Adipocyte (in vitro differentiated cells): ENCODE measurements at regions not wholly inside any gene's neighbourhood (a gene's known extent, or its start where the extent isn't known, plus 50 kb on each side); places are given as distances from the start of the nearest gene placed in this dataset.

ENCODE experiments used
- DNase-seq: peaks from one replicate; pipeline ENCODE4 v3.0.0-alpha.2; 2015; ENCODE audit warnings: low read depth
- H3K27me3 ChIP-seq: replicated peaks from 2 replicates; pipeline ENCODE4 v1.7.0; 2013; ENCODE audit warnings: mild to moderate bottlenecking, low read length, moderate library complexity; ENCODE audit not compliant: control insufficient read depth, insufficient read depth
- H3K36me3 ChIP-seq: 2 replicates; pipeline ENCODE4 v1.7.0; 2013; ENCODE audit warnings: low read length, mild to moderate bottlenecking, moderate library complexity; ENCODE audit not compliant: control insufficient read depth, insufficient read depth, severe bottlenecking
- H3K4me1 ChIP-seq: 2 replicates; pipeline ENCODE4 v1.7.0; 2013; ENCODE audit warnings: mild to moderate bottlenecking, low read length, moderate library complexity; ENCODE audit not compliant: control insufficient read depth, insufficient read depth
- H3K4me3 ChIP-seq: 2 replicates; pipeline ENCODE4 v1.7.0; 2013; ENCODE audit warnings: mild to moderate bottlenecking, low read length, moderate library complexity
- H3K9ac ChIP-seq: 2 replicates; pipeline ENCODE4 v1.7.0; 2013; ENCODE audit warnings: mild to moderate bottlenecking, low read length, moderate library complexity
- H3K9me3 ChIP-seq: 2 replicates; pipeline ENCODE4 v1.7.0; 2013; ENCODE audit warnings: mild to moderate bottlenecking, low read length, moderate library complexity; ENCODE audit not compliant: control insufficient read depth

GRCh38 chr20:56949318-56949717 is 317.1 kb downstream of the BMP7 start:
- Histone ChIP-seq H3K4me1 (peaks cover 3% of the 10 kb centered on the region), H3K27me3 (peaks cover 49% of the 10 kb centered on the region), H3K9ac (no peak overlapping the region), H3K4me3 (no peak overlapping the region), H3K9me3 (no peaks in the 10 kb centered on the region), H3K36me3 (no peaks in the 10 kb centered on the region)
- no peak for DNase-seq

- Histone ChIP-seq H3K27me3 (peaks cover 65% of the 10 kb centered on the region), H3K4me1 (peaks cover 3% of the 10 kb centered on the region), H3K4me3 (peak overlapping the region; percentile 32), H3K9ac (no peak overlapping the region), H3K36me3 (no peaks in the 10 kb centered on the region), H3K9me3 (no peaks in the 10 kb centered on the region)
- DNase-seq, result no peak
These were observed 314.0 kb downstream of the BMP7 start for GRCh38 chr20:56952258-56953047.

- Histone ChIP-seq H3K9me3 (no peaks in the 10 kb centered on the region), H3K36me3 (no peaks in the 10 kb centered on the region), H3K4me3 (no peak overlapping the region), H3K9ac (no peak overlapping the region), H3K27me3 (peaks cover 67% of the 10 kb centered on the region), H3K4me1 (peaks cover 3% of the 10 kb centered on the region)
- no peak for DNase-seq
These were observed 313.3 kb downstream of the BMP7 start for GRCh38 chr20:56953048-56953586.

GRCh38 chr20:56954797-56955196 is 311.6 kb downstream of the BMP7 start:
- peaks cover 77% of the 10 kb centered on the region for H3K27me3 ChIP-seq

GRCh38 chr20:56955680-56956079 is 310.8 kb downstream of the BMP7 start:
- no peak overlapping the region for H3K9ac ChIP-seq
- no peaks in the 10 kb centered on the region for H3K36me3 ChIP-seq
- H3K27me3 ChIP-seq, result peaks cover 73% of the 10 kb centered on the region
- H3K4me3 ChIP-seq, result no peak overlapping the region
- H3K9me3 ChIP-seq, result no peaks in the 10 kb centered on the region
- H3K4me1 ChIP-seq, result peaks cover 3% of the 10 kb centered on the region
- DNase-seq, result no peak

More at GRCh38 chr20:56954797-56955196, 311.6 kb downstream of the BMP7 start:
- Histone ChIP-seq H3K9ac (no peak overlapping the region), H3K36me3 (no peaks in the 10 kb centered on the region), H3K4me3 (no peak overlapping the region), H3K4me1 (peaks cover 3% of the 10 kb centered on the region), H3K9me3 (no peaks in the 10 kb centered on the region)
- no peak for DNase-seq

- H3K4me1 ChIP-seq, result peaks cover 3% of the 10 kb centered on the region
- H3K4me3 ChIP-seq, result no peak overlapping the region
- H3K36me3 ChIP-seq, result no peaks in the 10 kb centered on the region
- peaks cover 71% of the 10 kb centered on the region for H3K27me3 ChIP-seq
- H3K9me3 ChIP-seq, result no peaks in the 10 kb centered on the region
- no peak overlapping the region for H3K9ac ChIP-seq
- no peak for DNase-seq
These were observed 309.9 kb downstream of the BMP7 start for GRCh38 chr20:56956534-56956933.

GRCh38 chr20:56957737-56958553 is 308.5 kb downstream of the BMP7 start:
- DNase-seq, result peak; percentile 11
- peaks cover 59% of the 10 kb centered on the region for H3K27me3 ChIP-seq

GRCh38 chr20:56964901-56965300 is 301.5 kb downstream of the BMP7 start:
- H3K4me1 ChIP-seq, result no peaks in the 10 kb centered on the region
- no peak overlapping the region for H3K4me3 ChIP-seq
- H3K9ac ChIP-seq, result no peak overlapping the region
- peaks cover 22% of the 10 kb centered on the region for H3K9me3 ChIP-seq
- peaks cover 24% of the 10 kb centered on the region for H3K27me3 ChIP-seq
- no peak for DNase-seq
- no peaks in the 10 kb centered on the region for H3K36me3 ChIP-seq

More at GRCh38 chr20:56957737-56958553, 308.5 kb downstream of the BMP7 start:
- H3K9ac ChIP-seq, result no peak overlapping the region
- no peak overlapping the region for H3K4me3 ChIP-seq
- H3K4me1 ChIP-seq, result no peaks in the 10 kb centered on the region
- H3K9me3 ChIP-seq, result peaks cover 4% of the 10 kb centered on the region
- no peaks in the 10 kb centered on the region for H3K36me3 ChIP-seq

GRCh38 chr20:56967916-56968315 is 298.5 kb downstream of the BMP7 start:
- H3K36me3 ChIP-seq, result no peaks in the 10 kb centered on the region
- DNase-seq, result no peak
- H3K9ac ChIP-seq, result no peak overlapping the region
- H3K9me3 ChIP-seq, result peaks cover 18% of the 10 kb centered on the region
- H3K27me3 ChIP-seq, result peaks cover 44% of the 10 kb centered on the region
- no peaks in the 10 kb centered on the region for H3K4me1 ChIP-seq
- H3K4me3 ChIP-seq, result no peak overlapping the region

- peaks cover 12% of the 10 kb centered on the region for H3K9me3 ChIP-seq
- no peak overlapping the region for H3K9ac ChIP-seq
- H3K27me3 ChIP-seq, result peaks cover 47% of the 10 kb centered on the region
- no peaks in the 10 kb centered on the region for H3K36me3 ChIP-seq
- no peak for DNase-seq
- no peaks in the 10 kb centered on the region for H3K4me1 ChIP-seq
- no peak overlapping the region for H3K4me3 ChIP-seq
These were observed 297.9 kb downstream of the BMP7 start for GRCh38 chr20:56968376-56969048.
